ENCODE measurements at regions not wholly inside any gene's neighbourhood (a gene's known extent, or its start where the extent isn't known, plus 50 kb on each side); places are given as distances from the start of the nearest gene placed in this dataset.

DNA sequence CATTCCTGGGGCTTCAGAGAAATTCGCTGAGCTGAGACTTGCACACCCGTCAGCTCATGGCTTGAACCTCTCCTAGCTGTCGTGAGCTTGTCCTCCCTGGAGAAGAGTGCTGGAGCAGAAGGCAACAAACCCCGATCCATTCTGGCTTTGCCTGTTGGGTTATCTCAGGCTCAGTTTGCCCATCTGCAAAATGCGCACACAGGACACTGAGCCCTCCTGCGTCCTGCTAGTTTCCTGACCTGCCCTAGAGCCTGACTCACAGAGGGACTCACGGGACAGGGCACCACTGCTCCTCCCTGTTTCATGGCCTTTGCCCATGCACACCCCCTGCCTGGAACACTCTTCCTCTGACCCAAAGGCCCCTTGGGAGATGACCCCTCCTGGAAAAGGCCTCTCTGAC is 365.0 kb downstream of the MN1 start:
- no peak for DNase-seq (ENCODE audit: low read depth, low spot score)

- no peak for DNase-seq (ENCODE audit: low read depth, low spot score)
Measured at GRCh38 chr22:27437570-27437969, 364.0 kb downstream of the MN1 start.

GRCh38 chr22:27438271-27438980 is 363.1 kb downstream of the MN1 start:
- DNase-seq (ENCODE audit: low read depth, low spot score): no peak

DNA sequence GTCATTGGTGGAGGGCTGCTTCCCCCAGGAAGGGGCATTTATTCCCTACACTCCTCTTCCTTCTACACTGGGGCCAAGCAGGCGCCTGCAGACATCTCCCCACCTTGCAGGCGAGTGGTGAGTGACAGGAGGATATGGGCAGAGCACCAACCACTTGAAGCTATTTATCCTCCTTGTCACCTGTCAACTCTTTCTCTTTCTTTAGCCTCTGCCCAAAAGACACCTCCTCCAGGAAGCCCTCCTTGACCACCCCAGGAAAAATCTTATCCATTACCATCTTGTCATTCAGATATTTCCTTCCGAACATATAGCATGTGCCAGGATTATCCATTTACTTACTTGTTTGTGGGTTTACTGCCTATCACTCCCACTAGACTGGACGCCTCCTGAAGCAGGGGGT is 362.4 kb downstream of the MN1 start:
- no peak for DNase-seq (ENCODE audit: low read depth, low spot score)

DNA sequence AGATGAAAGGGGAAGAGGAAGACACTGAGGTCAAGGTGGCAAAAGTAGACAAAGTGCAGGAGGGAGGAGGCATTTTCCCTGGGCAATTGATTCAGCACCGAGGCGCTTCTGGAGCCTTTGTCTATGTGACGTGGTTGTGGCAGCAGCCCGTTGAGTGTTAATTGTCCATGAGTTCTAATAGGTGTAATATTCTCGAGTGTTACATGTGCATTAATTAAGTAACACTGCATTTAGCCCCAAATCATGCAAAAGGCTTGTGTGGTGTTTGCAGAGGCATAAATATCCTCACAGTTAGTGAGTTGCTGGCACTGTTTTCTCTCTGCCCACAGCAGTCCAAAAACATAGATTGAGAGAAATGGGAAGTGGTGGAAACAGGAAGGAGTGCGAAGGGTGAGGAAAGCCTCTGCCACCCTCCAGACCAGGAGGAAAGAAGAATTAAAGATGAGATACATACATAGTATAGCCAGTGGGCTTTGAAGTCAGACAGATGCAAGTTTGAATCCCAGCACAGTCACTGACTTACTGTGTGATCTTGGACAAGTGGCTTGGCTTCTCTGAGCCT is 361.2 kb downstream of the MN1 start:
- DNase-seq (ENCODE audit: low read depth, low spot score): no peak

GRCh38 chr22:27441706-27442475 is 359.7 kb downstream of the MN1 start:
- no peak for DNase-seq (ENCODE audit: low read depth, low spot score)

GRCh38 chr22:27443306-27443705 is 358.2 kb downstream of the MN1 start:
- DNase-seq (ENCODE audit: low read depth, low spot score): no peak

DNA sequence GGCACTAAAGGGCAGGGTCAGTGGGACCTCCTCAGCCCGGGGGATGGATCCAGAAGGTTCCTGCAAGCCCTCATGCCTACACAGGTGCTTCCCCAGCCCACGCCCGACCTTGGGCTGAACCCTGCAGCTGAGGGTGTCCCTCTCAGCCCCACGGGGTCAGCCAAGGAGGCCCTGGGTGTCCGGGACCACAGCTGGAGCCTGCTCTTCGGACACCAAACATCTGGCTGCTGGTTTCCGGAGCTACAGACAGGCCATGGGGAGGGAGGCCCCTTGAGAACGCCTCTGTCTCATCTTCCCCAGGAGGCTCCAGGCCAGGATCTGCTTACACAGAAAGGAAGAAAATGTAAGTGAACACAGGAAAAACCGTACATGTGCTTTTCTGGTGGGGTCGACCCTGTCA is 355.7 kb downstream of the MN1 start:
- no peak for DNase-seq (ENCODE audit: low read depth, low spot score)

GRCh38 chr22:27447289-27447688 is 354.3 kb downstream of the MN1 start:
- DNase-seq (ENCODE audit: low read depth, low spot score): no peak

GRCh38 chr22:27450448-27450847 is 351.1 kb downstream of the MN1 start:
- no peak for DNase-seq (ENCODE audit: low read depth, low spot score)

- DNase-seq (ENCODE audit: low read depth, low spot score): no peak
Measured at GRCh38 chr22:27452245-27452644, 349.3 kb downstream of the MN1 start.

DNA sequence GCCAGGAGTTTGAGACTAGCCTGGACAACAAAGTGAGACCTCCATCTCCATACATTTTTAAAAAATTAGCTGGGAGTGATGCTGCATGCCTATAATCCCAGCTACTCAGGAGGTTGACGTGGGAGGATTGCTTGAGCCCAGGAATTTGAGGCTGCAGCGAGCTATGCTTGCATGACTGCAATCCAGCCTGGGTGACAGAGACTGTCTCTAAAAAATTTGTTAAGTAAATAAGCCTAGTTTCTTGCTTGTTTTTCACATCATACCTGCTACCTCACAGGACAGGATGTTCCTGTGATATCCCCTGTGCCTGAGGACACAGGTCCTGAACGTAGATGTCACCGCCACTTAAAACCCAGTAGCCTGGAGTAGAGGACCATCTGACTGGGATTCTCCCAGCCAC is 348.6 kb downstream of the MN1 start:
- no peak for DNase-seq (ENCODE audit: low read depth, low spot score)

DNA sequence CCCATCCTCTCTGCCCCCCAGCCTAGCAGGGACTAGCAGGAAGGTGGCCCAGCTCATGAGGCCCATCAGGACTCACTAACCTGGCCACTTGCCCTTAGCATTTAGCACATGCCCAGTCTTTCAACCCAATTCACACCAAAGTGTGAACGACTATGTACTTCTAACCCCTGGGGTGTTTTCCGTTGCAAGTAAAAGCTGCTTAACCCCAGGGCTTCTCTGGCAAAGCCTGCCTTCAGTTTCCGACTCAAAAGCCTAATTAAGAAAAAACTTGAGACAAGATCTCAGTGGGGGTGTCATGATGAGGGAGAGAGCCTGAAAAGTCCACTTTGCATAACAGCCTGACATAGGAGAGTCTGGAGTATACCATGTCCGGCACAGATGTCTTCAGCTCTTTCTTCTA is 347.8 kb downstream of the MN1 start:
- no peak for DNase-seq (ENCODE audit: low read depth, low spot score)

- no peak for DNase-seq (ENCODE audit: low read depth, low spot score)
Measured at GRCh38 chr22:27454807-27455450, 346.6 kb downstream of the MN1 start.

DNA sequence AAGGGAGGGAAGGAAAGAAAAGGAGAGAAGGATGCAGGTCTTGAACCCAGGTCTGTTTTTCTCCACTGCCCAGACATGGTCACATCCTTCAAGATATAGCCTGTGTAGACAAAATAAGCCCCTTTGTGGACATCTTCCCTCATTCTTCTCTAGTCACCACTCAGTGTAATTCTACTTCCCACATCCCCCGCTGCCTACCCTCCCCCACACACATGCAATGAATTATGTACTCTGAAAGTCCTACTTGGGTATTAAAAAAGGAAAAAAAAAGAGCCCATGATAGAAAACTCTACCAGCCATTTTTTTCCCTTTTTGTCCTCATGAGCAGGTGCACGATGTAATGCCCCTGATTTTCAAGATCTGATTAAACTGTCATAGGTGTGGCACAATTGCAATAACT is 346.0 kb downstream of the MN1 start:
- no peak for DNase-seq (ENCODE audit: low read depth, low spot score)

DNA sequence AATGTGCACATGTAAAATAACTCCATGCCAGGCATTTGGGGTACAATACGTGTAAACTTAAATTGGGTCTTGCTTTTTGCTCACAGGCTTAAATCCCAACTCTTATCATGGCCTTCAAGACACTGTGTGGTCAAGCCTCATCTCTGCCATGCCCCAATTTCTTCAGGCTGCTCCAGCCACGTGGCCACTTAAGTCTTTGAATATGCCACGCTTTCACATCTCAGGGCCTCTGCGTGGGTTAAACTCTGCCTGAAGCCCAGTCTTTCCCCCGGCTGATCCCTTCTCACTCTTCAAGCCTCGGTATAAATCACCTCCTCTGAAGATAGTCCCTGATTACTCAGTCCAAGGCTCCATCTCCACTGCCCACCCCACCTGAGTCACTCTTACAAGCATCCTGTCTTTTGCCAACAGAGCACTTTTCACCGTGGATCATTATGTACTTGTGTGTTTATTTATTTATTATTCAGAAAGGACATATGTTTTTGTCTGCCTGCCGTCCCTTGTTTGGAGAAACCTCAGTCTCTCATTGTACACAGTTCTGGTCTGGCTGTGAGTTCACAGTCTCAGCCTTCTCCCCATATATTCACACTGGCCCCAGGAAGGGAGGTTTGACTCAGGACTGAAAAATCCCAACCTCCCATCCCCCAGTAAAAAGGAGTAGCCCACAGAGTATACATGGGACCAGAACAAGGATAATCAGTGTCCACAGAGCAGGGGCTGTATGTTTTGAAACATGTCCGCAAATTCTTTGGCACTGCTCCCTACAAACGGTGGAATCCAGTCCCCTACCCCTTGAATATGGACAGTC is 344.7 kb downstream of the MN1 start:
- no peak for DNase-seq (ENCODE audit: low read depth, low spot score)

DNA sequence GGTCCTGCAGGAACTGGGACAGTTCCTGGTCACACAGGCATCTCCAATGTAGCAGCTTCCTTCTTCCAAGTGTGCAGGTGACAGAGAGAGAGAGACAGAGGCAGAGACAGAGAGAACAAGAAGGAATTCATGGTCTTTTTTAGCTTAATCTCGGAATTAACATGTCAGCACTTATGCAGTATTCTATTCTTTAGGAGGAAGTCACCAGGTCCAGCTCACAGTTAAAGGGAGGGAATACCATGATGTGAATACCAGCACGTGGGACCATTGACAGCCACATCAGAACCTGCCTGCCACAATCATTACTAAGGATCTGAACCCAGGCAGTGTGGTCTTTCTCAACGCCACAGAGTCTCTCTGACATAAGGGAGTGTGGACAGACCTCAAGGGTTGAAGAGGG is 341.6 kb downstream of the MN1 start:
- DNase-seq (ENCODE audit: low read depth, low spot score): no peak

- DNase-seq (ENCODE audit: low read depth, low spot score): no peak
Measured at GRCh38 chr22:27460591-27461347, 340.8 kb downstream of the MN1 start.

- no peak for DNase-seq (ENCODE audit: low read depth, low spot score)
Measured at GRCh38 chr22:27461470-27461869, 340.1 kb downstream of the MN1 start.

GRCh38 chr22:27462190-27462589 is 339.4 kb downstream of the MN1 start:
- DNase-seq (ENCODE audit: low read depth, low spot score): no peak

Measured in pulmonary artery endothelial cell (primary cell).